ENCODE measurements at regions not wholly inside any gene's neighbourhood (a gene's known extent, or its start where the extent isn't known, plus 50 kb on each side); places are given as distances from the start of the nearest gene placed in this dataset.
"Not testable (repeated sequence)": the region's sequence is repeated elsewhere in the genome, so short reads cannot be mapped to it uniquely, and the experiment has no call there.

DNA sequence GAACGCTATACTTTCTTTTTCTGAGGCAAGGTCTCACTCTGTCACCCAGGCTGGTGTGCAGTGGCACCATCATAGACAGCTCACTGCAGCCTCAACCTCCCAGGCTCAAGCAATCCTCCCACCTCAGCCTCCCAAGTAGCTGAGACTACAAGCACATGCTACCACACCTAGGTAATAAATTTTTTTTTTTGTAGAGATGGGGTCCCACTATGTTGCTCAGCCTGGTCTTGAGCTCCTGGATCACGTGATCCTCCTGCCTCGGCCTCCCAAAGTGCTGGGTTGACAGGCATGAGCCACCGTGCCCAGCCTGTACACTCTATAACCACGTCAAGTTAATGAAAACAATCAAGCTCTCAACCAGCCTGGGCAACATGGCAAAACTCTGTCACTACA lies 127.1 kb upstream of the VOPP1 start:
- DNase-seq = not testable (repeated sequence)

DNA sequence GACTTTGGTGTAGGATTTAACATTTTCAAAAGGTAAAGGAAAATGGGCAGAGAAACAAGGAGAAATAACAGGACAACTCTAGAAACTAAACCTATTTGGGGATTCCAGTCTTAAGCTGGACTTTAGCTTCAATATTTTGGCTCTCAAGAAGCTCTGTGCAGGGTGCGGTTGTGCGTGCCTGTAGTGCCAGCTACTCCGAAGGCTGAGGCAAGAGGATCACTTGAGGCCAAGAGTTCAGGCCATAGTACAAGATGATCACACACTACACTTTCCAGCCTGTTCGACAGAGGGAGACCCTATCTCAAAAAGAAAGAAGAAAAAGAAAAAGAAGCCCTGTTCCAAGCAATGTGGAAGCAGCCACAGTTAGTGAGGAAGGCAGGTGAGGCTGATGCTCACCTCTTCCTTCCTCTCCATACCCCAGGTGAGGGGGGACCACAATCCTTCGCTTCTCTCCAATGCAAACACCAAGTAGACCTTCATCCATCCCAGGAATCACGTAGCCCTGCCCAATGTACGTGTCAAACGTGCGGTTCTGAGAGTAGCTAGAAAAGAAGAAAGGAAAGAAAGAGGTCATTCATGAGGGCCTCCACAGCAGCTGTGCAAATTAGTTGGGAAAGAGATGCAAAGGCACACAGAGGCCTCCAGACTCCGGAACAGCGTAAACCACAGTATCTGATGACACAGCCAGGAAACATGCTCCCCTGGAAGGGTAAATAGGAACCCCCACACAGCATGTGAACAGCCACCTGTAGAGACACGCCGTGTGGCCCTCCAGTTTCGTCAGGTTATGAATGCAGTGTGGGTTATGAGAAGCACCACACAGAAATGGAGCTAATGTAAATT lies 126.5 kb upstream of the VOPP1 start:
- DNase-seq = not testable (repeated sequence)

DNA sequence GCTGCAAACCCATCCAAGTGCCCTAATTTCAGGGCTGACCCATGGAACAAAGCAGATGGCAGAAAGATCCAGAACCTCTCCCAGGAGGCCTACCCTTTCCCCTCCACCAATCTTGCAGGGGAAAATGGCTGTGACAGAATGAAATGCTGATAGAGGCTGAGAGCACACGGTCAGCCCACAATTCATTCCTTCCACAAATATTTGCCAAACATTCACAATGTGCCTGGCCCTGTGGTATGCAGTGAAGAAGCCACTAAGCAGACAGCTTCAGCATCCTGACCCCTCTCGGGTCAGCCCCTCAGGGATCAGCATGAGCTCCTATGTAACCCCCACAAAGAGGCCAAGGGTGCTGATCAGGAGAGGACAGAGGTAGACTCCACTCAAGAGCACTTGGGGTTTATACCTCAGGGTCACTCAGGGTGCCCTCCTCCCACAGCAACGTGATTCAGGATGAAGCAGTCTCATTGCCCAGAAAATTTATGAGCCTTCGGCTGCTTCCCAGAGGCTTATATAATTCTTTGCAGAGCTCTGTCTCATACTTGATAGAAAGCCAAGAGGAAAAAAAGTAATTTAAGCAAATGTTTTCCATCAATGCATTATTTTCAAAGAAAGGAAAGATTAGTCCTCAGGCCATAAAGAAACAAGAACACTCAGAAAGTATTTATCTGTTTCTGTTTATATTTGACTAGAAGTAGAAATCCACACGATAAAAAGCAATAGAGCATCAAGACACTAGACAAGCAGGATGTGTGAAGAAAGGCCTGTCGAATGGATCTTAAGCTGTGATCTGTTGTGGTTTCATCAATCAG lies 123.8 kb upstream of the VOPP1 start:
- DNase-seq = not testable (repeated sequence)

DNA sequence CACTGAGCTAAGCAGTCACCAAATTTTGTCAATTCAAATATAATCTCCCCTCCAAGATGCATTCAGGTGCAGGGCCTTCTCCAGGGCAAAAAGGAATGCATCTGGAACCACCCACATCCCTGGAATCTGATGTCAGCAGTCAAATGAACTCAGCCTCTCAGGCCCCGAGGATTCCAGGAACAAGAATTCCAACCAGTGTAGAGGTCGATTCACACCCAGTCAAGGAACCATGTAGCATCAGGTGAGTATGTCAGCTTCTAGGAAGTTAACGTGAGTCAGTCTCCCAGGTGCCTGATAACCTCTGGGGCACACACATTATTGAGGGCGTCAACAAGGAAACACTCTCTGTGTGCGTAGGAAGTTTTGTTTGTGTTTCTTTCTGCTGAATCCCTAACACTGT lies 122.2 kb upstream of the VOPP1 start:
- DNase-seq = not testable (repeated sequence)

DNA sequence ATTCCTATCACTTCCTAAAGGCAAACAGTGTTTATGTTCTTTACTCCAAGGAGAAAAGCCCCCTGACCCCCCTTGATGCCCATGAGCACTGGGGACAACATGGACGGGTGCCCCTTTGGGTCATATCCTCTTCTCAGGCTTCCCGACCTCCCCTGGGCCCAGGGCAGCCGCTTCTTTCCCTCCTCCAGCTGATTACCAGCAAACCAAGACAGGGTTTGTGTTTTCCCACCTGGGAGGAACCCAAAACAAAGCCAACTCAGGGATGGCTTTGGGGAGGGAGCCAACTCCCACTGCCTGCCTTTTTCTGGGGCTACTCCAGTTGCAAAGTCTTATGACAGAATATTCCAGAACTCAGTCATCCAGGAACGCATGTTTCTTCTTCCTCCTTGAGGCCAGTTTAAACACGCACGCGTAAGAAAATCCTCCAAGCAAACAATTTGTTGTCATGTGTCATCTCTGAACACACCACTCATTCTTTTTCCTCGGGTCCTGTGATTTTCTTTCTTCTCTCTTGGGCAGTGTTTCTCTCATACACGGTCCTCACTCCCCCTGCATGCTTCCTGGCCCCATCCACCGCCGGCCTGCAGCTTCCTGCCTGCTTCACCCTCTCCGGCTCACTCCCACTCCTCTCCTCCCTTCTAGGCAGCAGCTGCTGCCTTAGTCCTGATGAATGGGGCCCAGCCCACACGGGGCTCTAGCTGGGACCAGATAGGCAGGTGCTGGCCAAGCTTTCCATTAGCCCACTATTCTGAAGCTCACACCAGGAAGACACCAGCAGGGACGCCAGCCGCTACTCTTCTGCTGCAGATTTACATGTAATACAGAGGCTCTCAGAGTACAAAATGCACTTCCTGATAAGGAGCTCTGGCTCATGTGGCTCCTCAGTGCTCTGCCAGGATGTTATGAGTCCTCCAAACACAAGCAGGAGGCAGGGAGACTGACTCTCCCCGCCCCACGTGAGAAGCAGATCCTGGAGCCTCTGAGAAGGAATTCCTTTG lies 116.7 kb upstream of the VOPP1 start:
- DNase-seq = not testable (repeated sequence)

DNA sequence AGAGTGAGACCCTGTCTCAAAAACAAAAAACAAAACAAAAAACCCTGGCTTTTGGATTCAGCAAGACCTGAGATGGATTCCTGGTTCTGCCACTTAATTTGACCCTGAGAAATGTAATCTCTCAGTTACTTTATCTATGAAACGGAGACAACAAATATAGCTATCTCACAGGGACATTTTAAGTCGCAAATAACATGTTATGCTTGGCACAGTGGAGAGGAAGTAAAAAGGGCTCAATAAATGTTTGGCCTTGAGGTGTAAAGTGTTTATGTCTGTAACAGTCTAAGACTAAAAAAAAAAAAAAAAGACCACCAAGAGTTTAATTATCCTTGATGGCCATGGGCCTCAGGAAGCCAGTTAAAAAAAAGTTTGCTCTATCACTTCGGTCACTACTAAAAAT lies 116.0 kb upstream of the VOPP1 start:
- not testable (repeated sequence) for DNase-seq

DNA sequence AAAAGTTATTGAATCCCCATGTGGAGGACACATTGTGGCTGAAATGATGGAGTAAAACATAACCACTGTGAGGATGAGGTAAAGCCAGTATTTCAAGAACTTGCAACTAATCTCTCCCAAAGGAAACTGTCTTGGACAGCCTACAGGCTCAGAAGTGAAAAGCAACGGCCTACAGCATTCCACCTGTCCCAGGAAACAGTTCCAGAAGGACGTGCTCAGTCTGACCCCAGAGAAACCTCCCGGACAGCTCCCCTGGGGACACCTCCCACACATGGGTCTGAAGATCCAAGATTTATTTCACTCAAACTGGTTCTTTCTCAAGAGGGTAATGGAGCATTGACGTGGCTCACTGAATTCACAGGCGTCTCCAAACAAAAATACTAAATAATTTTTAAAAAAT lies 115.0 kb upstream of the VOPP1 start:
- DNase-seq = not testable (repeated sequence)

DNA sequence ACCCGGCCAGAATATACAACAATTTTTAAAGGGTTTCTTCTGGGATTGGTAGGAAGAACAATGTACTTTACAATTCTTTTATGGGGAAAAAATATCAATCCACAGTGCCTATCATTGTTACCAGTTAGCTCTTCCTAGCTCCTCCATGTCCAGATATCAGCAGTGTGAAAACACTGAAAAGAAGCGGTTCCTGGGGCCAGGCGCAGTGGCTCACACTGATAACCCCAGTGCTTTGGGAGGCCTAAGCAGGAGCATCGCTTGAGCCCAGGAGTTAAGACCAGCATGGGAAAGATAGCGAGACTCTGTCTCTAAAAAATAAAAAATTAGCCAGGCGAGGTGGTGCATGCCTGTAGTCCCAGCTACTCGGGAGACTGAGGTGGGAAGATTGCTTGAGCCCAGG lies 114.5 kb upstream of the VOPP1 start:
- not testable (repeated sequence) for DNase-seq

DNA sequence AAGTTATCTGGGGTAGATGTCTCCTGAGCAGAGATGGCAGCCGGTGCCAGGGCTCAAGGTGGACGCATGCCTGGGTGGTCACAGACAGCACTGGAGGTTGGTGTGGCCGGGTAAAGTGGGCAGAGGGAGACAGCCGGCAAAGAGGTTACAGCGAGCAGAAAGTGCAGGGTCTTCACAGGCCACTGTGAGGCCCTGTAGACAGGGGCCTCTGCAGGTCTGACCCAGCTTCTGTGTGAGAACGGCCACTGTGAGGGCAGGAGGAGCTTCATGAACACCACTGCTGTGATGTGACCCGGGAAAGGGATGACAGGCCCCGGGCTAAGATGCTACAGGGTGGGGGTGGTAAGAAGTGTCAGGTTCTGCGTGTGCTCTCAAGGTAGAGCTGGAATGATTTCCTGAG lies 111.2 kb upstream of the VOPP1 start:
- not testable (repeated sequence) for DNase-seq

DNA sequence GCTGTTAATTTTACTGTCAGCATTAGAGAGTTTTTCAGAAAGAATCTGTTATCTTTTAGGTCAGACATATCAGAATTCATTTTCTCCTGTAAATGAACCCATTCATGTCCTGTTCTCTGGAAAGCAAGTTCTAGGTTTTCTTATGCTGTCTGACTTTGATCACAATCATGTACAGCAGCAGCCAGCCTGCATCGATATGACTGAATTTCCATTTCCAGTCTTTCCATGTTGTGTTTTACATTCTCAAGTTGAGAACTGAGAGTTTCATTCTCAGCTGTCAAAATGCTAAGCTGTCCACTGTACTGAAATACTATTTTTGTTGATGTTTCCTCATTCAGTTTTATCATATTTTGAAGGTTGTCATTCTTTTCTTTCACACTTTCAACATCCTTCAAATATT lies 103.3 kb upstream of the VOPP1 start:
- DNase-seq = not testable (repeated sequence)

DNA sequence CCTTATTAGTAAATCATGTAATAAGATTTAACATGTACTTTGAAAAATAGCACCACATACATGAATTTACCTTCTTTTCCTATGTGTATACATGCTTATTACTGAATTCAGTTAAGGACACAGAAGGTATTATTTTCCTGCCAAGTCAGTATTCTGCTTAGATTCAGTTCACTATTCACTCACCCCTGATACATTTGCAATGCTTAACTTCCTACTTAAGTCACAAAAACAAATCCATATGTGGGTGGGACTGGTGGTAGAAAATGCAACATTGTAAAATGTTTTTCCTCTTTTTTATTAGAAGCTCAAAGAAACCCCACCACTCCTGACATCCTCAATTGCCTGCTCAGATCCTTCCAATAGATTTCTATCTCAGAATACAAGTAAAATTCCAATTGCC lies 101.2 kb upstream of the VOPP1 start:
- DNase-seq = peak in 1 of 3 donors; percentile 4

DNA sequence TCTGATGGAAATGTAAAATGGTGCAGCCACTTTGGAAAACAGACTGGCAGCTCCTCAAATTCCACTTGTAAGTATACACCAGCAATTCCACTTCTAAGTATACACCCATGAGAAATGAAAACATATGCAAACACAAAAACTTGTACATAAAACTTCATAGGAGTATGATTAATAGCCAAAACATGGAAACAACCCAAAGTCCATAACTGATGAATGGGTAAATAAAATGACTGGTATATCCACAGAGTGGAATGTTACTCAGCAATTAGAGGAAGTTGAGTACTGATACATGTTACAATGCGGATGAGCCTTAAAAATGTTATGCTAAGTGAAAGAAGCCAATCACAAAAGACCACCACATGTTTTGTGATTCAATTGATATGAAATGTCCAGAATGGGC lies 99.8 kb upstream of the VOPP1 start:
- DNase-seq = not testable (repeated sequence)

DNA sequence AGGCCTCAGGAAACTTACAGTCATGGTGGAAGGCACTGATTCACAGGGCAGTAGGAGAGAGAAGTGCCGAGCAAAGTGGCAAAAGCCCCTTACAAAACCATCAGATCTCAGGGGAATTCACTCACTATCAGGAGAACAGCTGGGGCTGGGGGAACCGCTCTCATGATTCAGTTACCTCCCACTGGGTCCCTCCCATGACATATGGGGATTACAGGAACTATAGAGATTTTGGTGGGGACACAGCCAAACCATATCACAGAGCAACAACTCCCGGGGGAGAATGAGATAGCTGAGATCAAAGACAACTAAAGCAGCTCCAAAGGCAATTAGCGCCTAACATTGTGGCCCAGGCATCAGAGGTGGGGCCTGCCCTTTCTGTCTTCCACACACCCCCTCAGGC lies 85.4 kb upstream of the VOPP1 start:
- DNase-seq = peak; percentile 6 to 34 (median 10)

DNA sequence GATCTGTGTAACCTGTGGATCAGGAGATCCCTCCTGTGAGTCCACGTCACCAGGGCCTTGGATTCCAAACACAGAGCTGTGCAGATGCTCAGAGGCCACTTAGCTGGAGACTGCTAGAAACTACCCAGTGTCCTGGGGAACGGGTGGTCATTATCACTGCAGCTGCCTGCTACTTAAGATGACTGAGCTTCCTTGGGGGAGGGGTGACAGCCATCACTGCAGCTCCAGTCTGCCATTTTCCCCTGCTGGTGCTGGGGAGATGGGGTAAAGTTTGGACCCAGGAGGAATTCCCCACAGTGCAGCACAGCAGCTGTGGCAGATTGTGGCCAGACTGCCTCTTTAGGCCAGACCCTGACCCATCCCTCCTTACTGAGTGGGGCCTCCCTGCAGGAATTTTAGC lies 78.8 kb upstream of the VOPP1 start:
- DNase-seq = no peak

DNA sequence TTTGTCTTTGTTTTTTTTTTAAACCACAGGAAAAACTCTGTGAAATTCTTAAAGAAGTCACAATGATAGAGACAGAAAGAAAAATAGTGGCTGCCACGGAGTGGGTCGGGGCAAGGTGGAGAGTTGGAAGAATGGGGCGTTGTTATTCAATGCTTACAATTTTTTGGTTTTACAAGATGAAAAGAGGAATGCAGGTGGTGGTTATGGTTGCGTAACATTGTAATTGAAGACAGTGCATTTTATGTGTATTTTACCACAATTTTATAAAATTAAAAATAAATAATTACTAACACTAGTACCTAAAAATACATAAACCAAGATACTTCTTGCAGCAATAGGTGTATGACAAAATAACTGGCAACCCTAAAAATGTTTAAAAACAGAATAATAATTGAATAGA lies 76.9 kb upstream of the VOPP1 start:
- DNase-seq = no peak

DNA sequence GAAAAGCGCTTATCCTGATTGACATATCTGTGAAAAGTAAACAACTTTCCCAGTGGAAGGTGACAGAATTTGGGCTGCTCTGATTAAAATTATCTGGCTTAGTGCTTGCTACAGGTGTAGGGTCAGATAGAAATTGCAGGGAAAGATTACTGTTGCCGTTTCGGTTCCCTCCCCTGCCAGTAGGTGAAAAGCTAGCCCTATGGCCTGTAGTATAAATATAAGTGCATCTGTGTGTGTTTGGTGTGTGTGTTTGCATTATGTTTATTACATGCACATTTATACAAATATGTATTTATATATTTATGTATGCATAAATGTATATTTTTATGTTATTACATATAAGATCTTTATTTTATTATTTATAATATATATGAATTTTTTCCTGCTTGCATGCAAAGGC lies 72.3 kb upstream of the VOPP1 start:
- no peak for DNase-seq

DNA sequence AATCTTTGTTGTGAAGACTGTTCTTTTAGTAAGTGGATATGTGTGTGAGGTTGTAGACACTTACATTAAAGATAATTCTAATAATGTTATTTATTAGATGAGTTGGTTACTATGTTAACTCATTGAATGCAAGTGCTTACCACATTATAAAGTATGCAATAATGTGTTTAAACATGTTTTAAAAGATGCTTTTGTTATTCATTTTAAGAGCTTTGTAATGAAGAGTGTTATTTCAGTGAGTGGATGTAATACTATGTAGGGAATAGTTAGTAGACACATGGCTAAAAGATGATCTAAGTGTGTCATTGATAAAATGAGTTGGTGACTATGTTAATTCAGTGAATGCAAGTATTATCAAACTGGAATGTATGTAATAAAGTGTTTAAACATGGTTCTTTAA lies 70.0 kb upstream of the VOPP1 start:
- DNase-seq = no peak

DNA sequence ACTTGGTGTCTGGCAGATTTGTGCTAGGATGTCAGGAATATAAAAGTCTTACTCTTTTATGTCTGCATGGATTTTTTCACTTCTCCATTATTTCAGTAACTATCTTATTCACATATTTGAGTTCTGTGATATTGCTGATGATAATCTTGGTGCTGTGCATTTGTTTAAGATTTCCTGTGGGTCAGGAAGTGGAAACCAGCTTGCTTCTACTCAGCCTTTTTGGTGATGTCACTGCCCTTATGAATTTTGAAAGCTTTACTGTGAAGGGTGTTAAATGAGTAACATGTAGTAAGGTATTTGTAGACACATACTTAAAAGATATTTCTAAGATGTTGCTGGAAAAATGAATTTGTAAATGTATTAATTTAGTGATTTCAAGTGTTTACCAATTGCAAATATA lies 69.5 kb upstream of the VOPP1 start:
- DNase-seq = peak in 2 of 3 donors; percentile 4 to 23

DNA sequence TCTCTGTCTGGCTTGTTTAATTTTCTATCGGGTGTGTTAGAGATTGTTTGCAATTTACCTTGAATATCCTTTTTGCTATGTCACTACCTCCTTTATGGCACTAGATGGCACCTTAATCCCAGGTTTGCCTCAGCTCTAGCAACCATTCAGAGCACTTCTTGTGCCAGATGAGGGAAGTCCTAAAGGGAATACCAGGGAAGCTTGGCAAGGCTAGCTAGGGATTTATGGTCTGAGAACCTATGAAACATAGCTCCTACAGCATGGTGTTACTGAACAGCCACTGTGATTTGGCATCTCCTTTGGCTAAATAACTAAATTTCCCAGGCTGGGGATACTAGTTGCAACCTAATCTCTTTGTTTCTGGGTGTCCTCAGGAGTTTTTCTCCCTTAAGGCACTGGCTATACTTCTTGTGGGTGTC lies 69.0 kb upstream of the VOPP1 start:
- DNase-seq = peak; percentile 57 to 74 (median 69)

DNA sequence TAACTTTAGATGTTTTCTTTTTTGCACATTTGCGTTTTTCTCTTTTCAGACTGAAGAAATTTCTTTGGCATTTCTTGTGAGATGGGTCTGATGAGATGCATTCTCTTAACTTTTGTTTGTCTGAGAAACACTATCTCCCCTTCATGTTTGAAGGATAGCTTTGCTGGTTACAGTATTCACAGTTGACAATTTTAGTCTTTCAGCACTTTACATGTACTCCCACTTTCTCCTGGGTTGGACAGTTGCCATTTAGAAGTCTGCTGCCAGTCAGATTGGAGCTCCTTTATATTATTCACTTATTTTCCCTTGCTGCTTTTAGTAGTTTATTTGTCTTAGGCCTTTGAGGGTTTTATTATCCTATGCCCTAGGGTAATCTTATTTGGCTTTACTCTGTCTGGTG lies 67.3 kb upstream of the VOPP1 start:
- DNase-seq = no peak

DNA sequence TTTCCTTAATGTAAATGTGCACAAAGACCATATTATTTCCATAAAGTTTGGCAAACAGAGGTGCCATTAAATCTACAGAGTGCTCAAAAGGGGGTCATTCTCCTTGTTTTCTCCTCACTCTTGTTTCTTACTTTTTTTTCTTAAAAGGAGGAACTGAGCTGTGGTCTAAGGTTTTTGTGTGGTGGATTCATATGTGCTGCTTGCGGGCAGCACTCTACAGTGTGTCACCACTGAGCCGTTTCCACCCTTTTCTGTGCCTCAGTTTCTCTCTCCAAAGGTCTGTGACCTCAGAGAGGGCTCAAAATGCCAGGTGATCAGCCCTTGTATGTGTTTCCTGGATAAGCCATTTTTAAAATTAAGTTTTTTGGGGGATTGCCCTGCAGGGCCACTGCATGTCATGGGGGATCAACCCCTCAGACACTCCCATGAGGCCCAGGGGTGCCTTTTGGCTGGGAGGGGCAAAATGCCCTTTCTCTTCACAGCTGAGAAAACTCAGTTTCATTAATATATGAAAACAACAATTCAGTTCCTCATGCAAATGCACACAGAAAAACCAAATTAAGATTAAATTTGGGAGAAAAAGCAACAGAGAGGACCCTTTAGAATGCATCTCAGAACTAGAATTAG lies 56.9 kb upstream of the VOPP1 start:
- no peak for DNase-seq

DNA sequence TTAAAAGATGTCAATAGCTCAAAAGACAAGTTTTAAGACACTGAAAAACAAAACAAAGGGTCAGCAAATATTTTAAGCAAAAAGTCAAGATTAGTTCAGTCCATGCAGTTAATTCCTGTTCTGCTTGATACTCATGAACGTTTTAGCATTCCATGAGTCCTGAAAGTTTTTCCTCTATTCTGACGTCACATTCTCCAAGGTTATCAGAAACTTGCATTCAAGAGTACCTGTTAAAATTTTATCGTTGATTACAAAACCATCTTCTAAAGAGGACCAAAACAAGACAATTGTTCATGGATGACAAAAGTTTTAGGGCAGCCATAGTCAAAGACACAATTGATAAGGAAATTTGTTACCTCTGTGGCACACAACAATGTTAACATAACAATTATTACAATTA lies 52.5 kb upstream of the VOPP1 start:
- no peak for DNase-seq
